Pancreas (tissue), 10 donors: ENCODE measurements at regions not wholly inside any gene's neighbourhood (a gene's known extent, or its start where the extent isn't known, plus 50 kb on each side); places are given as distances from the start of the nearest gene placed in this dataset.

Experiments used
- ATAC-seq, 4 donors: fragments of 200-7000 bp; cut with Tn5 transposase; one replicate each; pipeline versions ENCODE4 v1.8.0 to v1.9.1; 2020; ENCODE audit warnings: mild to moderate bottlenecking in 4 of 4, moderate library complexity in 4 of 4
- DNase-seq, 6 donors: peaks; one replicate each; pipeline ENCODE4 v3.0.0-alpha.2; 2020
- FAIRE-seq: peaks from 2 replicates; lab custom pipeline; 2012; peaks lifted over from hg19 to GRCh38; lab: Jason Lieb, UNC
- H3K27ac ChIP-seq, 4 donors: fragments of 200-600 bp; sonication (generic); 1 replicate in 3 of 4; 2 replicates in 1 of 4; pipeline versions ENCODE4 v1.5.0 to v1.8.0; 2020
- H3K27me3 ChIP-seq, 4 donors: fragments of 200-600 bp; one replicate each; pipeline ENCODE4 v1.8.0; 2021
- H3K36me3 ChIP-seq, 3 donors: fragments of 200-600 bp; sonication (generic) in 1 of 3; one replicate each; pipeline versions ENCODE4 v1.5.0 to v1.8.0; 2020 to 2021
- H3K4me1 ChIP-seq, 3 donors: fragments of 200-600 bp; one replicate each; pipeline ENCODE4 v1.8.0; 2021
- H3K4me3 ChIP-seq, 4 donors: fragments of 200-600 bp; sonication (generic) in 2 of 4; one replicate each; pipeline versions ENCODE4 v1.5.0 to v1.8.0; 2020 to 2021
- H3K9me3 ChIP-seq, 4 donors: fragments of 200-600 bp; one replicate each; pipeline ENCODE4 v1.8.0; 2021
- CTCF ChIP-seq, 4 donors: fragments of 200-600 bp; sonication (generic) in 3 of 4; IDR thresholded peaks; one replicate each; pipeline versions ENCODE4 v1.5.0 to v1.8.0; 2021; ENCODE audit warnings: antibody characterized with exemption in 4 of 4
- WGBS, 2 donors: extraction: QIAGEN DNeasy Blood & Tissue Kit; methylation state at CpG; one replicate each; pipeline ENCODE4 v1.1.7; 2013; 5-methylcytosine and 5-hydroxymethylcytosine counted together
- intact Hi-C, 3 donors: fragments of 100-400 bp; cut with DNase I; formaldehyde crosslinking; loops; one replicate each; pipeline versions ENCODE4 v1.11.1 to v1.14.2; 2022
- donor health status: healthy with polysubstance abuse.
- donor health status: DM: no; HTN: no; CAD: no; lungs with moderate emphysema.
- donor health status: DM: no; HTN: no; CAD: no.
- donor health status: control.
- donor health status: control.
- donor health status: Bipolar disorder and iron deficiency.
- donor health status: DM: yes; HTN: yes; CAD: no.
- donor health status: DM: no; HTN: no; CAD: no.
- donor health status: DM: no; HTN: no; CAD: no.
- donor health status: DM: yes; HTN: yes; CAD: no.

GRCh38 chr2:200026332-200027230, 71.2 kb downstream of the MAIP1 start:
- no peak overlapping the region for H3K4me3 ChIP-seq
- TF ChIP-seq CTCF (IDR thresholded peaks at IDR 0.05), result no peak
- no peak overlapping the region for H3K27ac ChIP-seq
- no peaks in the 10 kb centered on the region for H3K9me3 ChIP-seq
- FAIRE-seq, result no peak
- 89 to 90% methylated on average over 7 of the region's 7 CpGs for WGBS, 2 donors
- intact Hi-C loops, result no loop called here
- no peaks in the 10 kb centered on the region for H3K4me1 ChIP-seq
- no peaks in the 10 kb centered on the region for H3K36me3 ChIP-seq
- H3K27me3 ChIP-seq, result no peaks in the 10 kb centered on the region
- no peak for DNase-seq
- ATAC-seq, result peak in 1 of 4 donors; percentile 17

- H3K27me3 ChIP-seq, result no peaks in the 10 kb centered on the region
- H3K4me3 ChIP-seq, result no peak overlapping the region
- intact Hi-C loops, result no loop called here
- H3K4me1 ChIP-seq, result no peaks in the 10 kb centered on the region
- FAIRE-seq (no peak), ATAC-seq (no peak), DNase-seq (no peak)
- no peak for TF ChIP-seq CTCF (IDR thresholded peaks at IDR 0.05)
- H3K9me3 ChIP-seq, result no peaks in the 10 kb centered on the region
- no peak overlapping the region for H3K27ac ChIP-seq
- H3K36me3 ChIP-seq, result no peaks in the 10 kb centered on the region
- 93% methylated on average over 1 of the region's 1 CpG for WGBS, 2 donors
Observed at GRCh38 chr2:200028998-200029397, 73.6 kb downstream of the MAIP1 start.

- H3K4me1 ChIP-seq, result no peaks in the 10 kb centered on the region
- DNase-seq (no peak), ATAC-seq (no peak), FAIRE-seq (no peak)
- intact Hi-C loops, result no loop called here
- H3K4me3 ChIP-seq, result no peak overlapping the region
- no peak for TF ChIP-seq CTCF (IDR thresholded peaks at IDR 0.05)
- 88 to 91% methylated on average over 1 of the region's 1 CpG for WGBS, 2 donors
- H3K9me3 ChIP-seq, result no peaks in the 10 kb centered on the region
- no peaks in the 10 kb centered on the region for H3K27me3 ChIP-seq
- H3K36me3 ChIP-seq, result no peaks in the 10 kb centered on the region
- H3K27ac ChIP-seq, result no peak overlapping the region
Observed at GRCh38 chr2:200032895-200033294, 77.5 kb downstream of the MAIP1 start.

GRCh38 chr2:200033929-200034328, 78.5 kb downstream of the MAIP1 start:
- intact Hi-C loops, result no loop called here
- Histone ChIP-seq H3K9me3 (no peaks in the 10 kb centered on the region), H3K36me3 (no peaks in the 10 kb centered on the region), H3K27ac (no peak overlapping the region), H3K4me1 (no peaks in the 10 kb centered on the region), H3K4me3 (no peak overlapping the region), H3K27me3 (no peaks in the 10 kb centered on the region)
- DNase-seq (no peak), ATAC-seq (no peak), FAIRE-seq (no peak)
- 84 to 87% methylated on average over 3 of the region's 3 CpGs for WGBS, 2 donors
- TF ChIP-seq CTCF (IDR thresholded peaks at IDR 0.05), result no peak

- DNase-seq (no peak), ATAC-seq (no peak), FAIRE-seq (no peak)
- intact Hi-C loops, result no loop called here
- Histone ChIP-seq H3K27me3 (no peaks in the 10 kb centered on the region), H3K4me3 (no peak overlapping the region), H3K36me3 (no peaks in the 10 kb centered on the region), H3K9me3 (no peaks in the 10 kb centered on the region), H3K27ac (no peak overlapping the region), H3K4me1 (no peaks in the 10 kb centered on the region)
- no peak for TF ChIP-seq CTCF (IDR thresholded peaks at IDR 0.05)
Observed at GRCh38 chr2:200034816-200035215, 79.4 kb downstream of the MAIP1 start.
